Spleen (tissue), 11 donors: ENCODE measurements at regions not wholly inside any gene's neighbourhood (a gene's known extent, or its start where the extent isn't known, plus 50 kb on each side); places are given as distances from the start of the nearest gene placed in this dataset.
A peak's percentile ranks its signal among the peaks of the same experiment; 100 is the strongest.

Experiments used
- DNase-seq: peaks from one replicate; pipeline ENCODE4 v3.0.0-alpha.2; 2020
- H3K27ac ChIP-seq, 8 donors: fragments of 200-600 bp; sonication (generic) in 7 of 8; 1 replicate in 4 of 8; 2 replicates in 4 of 8; pipeline versions ENCODE4 v1.5.0 to v1.8.0; 2016 to 2021; ENCODE audit warnings: inconsistent platforms in 4 of 8, mild to moderate bottlenecking in 4 of 8, moderate library complexity in 1 of 8
- H3K27me3 ChIP-seq, 7 donors: fragments of 200-600 bp; sonication (generic) in 6 of 7; replicated peaks in 1 of 7; 1 replicate in 4 of 7; 2 replicates in 3 of 7; pipeline versions ENCODE4 v1.5.0 to v1.8.0; 2016 to 2021; ENCODE audit warnings: inconsistent platforms in 3 of 7, mild to moderate bottlenecking in 1 of 7
- H3K36me3 ChIP-seq, 6 donors: fragments of 200-600 bp; sonication (generic) in 5 of 6; 1 replicate in 4 of 6; 2 replicates in 2 of 6; pipeline versions ENCODE4 v1.5.0 to v1.8.0; 2016 to 2021; ENCODE audit warnings: inconsistent platforms in 2 of 6
- H3K4me1 ChIP-seq, 6 donors: fragments of 200-600 bp; sonication (generic) in 5 of 6; 1 replicate in 3 of 6; 2 replicates in 3 of 6; pipeline versions ENCODE4 v1.5.0 to v1.8.0; 2016 to 2021; ENCODE audit warnings: inconsistent platforms in 3 of 6
- H3K4me3 ChIP-seq, 8 donors: fragments of 200-600 bp; sonication (generic) in 7 of 8; 1 replicate in 4 of 8; 2 replicates in 4 of 8; pipeline versions ENCODE4 v1.5.0 to v1.8.0; 2016 to 2021; ENCODE audit warnings: inconsistent platforms in 4 of 8, mild to moderate bottlenecking in 4 of 8, moderate library complexity in 2 of 8
- H3K9me3 ChIP-seq, 8 donors: fragments of 200-600 bp; sonication (generic) in 7 of 8; 1 replicate in 4 of 8; 2 replicates in 4 of 8; pipeline versions ENCODE4 v1.5.0 to v1.8.0; 2016 to 2021; ENCODE audit warnings: inconsistent platforms in 4 of 8
- POLR2A ChIP-seq, 3 donors: fragments of 450-650 bp; IDR thresholded peaks; one replicate each; pipeline ENCODE4 v1.5.1; 2017; ENCODE audit warnings: antibody characterized with exemption in 3 of 3, mild to moderate bottlenecking in 1 of 3
- POLR2AphosphoS5 ChIP-seq, 3 donors: sonication (generic); formaldehyde crosslinking; IDR thresholded peaks; one replicate each; pipeline ENCODE4 v1.5.1; 2017; ENCODE audit warnings: antibody characterized with exemption in 3 of 3
- WGBS, 5 donors: extraction: QIAGEN DNeasy Blood & Tissue Kit in 3 of 5; methylation state at CpG; one replicate each; pipeline versions ENCODE4 v1.1.5 to v1.1.7; 2013 to 2018; 5-methylcytosine and 5-hydroxymethylcytosine counted together
- intact Hi-C: fragments of 100-400 bp; cut with DNase I; formaldehyde crosslinking; loops from one replicate; pipeline ENCODE4 v1.15.0; 2023; ENCODE audit warnings: low total_unique reads
- TF ChIP-seq, protein P1 (sequence below), 11 experiments: fragments of 200-600 bp in 7 of 11; fragments of 450-650 bp in 4 of 11; sonication (generic) in 4 of 11; IDR thresholded peaks in 8 of 11; conservative IDR thresholded peaks in 3 of 11; 1 replicate in 7 of 11; 2 replicates in 4 of 11; pipeline versions ENCODE4 v1.4.0 to v1.8.0; 2016 to 2021; ENCODE audit warnings: antibody characterized with exemption in 11 of 11, inconsistent platforms in 4 of 11, mild to moderate bottlenecking in 1 of 11
- donor health status: healthy with polysubstance abuse.
- donor health status: DM: no; HTN: no; CAD: no; lungs with moderate emphysema.
- donor health status: DM: no; HTN: no; CAD: no.
- donor health status: Bipolar disorder and iron deficiency.
- donor health status: healthy.
- donor health status: DM: no; HTN: no; CAD: no.
- donor health status: DM: yes; HTN: yes; CAD: no.

GRCh38 chr6:165732696-165733488 lies 69.9 kb upstream of the PDE10A start:
- Histone ChIP-seq H3K27me3 (peaks cover 0 to 11% (median 0%) of the 10 kb centered on the region in 7 donors), H3K27ac (no peak overlapping the region), H3K4me1 (no peaks in the 10 kb centered on the region), H3K36me3 (no peaks in the 10 kb centered on the region), H3K9me3 (peaks cover 0 to 13% (median 6%) of the 10 kb centered on the region in 8 donors), H3K4me3 (no peak overlapping the region)
- intact Hi-C loops: no loop called here
- no peak for TF ChIP-seq POLR2A (IDR thresholded peaks at IDR 0.05)
- no peak for TF ChIP-seq POLR2AphosphoS5 (IDR thresholded peaks at IDR 0.05)
- TF ChIP-seq, protein P1, sequence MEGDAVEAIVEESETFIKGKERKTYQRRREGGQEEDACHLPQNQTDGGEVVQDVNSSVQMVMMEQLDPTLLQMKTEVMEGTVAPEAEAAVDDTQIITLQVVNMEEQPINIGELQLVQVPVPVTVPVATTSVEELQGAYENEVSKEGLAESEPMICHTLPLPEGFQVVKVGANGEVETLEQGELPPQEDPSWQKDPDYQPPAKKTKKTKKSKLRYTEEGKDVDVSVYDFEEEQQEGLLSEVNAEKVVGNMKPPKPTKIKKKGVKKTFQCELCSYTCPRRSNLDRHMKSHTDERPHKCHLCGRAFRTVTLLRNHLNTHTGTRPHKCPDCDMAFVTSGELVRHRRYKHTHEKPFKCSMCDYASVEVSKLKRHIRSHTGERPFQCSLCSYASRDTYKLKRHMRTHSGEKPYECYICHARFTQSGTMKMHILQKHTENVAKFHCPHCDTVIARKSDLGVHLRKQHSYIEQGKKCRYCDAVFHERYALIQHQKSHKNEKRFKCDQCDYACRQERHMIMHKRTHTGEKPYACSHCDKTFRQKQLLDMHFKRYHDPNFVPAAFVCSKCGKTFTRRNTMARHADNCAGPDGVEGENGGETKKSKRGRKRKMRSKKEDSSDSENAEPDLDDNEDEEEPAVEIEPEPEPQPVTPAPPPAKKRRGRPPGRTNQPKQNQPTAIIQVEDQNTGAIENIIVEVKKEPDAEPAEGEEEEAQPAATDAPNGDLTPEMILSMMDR (IDR thresholded peaks at IDR 0.05 in 8 of 11, conservative IDR thresholded peaks at IDR 0.05 in 3 of 11): no peak
- no peak for DNase-seq
- WGBS, 5 donors: 75 to 84% (median 80%) methylated on average over 15 of the region's 15 CpGs

- DNase-seq: no peak
- TF ChIP-seq POLR2AphosphoS5 (IDR thresholded peaks at IDR 0.05): no peak
- TF ChIP-seq, protein P1 (IDR thresholded peaks at IDR 0.05 in 8 of 11, conservative IDR thresholded peaks at IDR 0.05 in 3 of 11): peak in 10 of 11 experiments; percentile 16 to 77 (median 55)
- 2 to 16% (median 4%) methylated on average over 1 of the region's 1 CpG for WGBS, 5 donors
- no peak overlapping the region for H3K27ac ChIP-seq
- H3K36me3 ChIP-seq: no peaks in the 10 kb centered on the region
- H3K9me3 ChIP-seq: no peaks in the 10 kb centered on the region
- no peaks in the 10 kb centered on the region for H3K4me1 ChIP-seq
- intact Hi-C loops: loop anchor here (10.0 kb wide), 1 partner anchor 105 kb away; no protein-coding TSS in a partner anchor
- H3K27me3 ChIP-seq: peaks cover 0 to 20% (median 0%) of the 10 kb centered on the region in 7 donors
- H3K4me3 ChIP-seq: no peak overlapping the region
These were observed 66.4 kb upstream of the PDE10A start for GRCh38 chr6:165729307-165729936.

DNA sequence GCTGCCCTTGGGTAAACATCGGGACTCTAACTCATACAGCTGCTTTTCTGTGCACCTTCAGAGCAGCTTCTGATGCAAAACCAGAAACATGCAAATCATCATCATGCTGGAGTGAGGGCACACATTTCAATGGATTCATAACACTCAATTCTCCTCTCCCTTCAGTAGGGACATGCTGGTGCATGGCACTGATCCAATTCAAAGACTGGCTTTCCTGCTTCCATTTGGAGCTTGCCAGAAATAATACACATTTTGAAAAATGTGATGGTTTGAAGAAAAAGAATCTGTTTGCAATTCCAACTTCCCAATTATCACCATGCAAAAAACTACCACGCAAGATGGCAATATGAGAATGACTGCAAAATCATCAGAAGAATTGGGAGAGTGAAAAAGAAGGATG lies 65.2 kb upstream of the PDE10A start:
- Histone ChIP-seq H3K27me3 (peaks cover 0 to 20% (median 0%) of the 10 kb centered on the region in 7 donors), H3K4me1 (no peaks in the 10 kb centered on the region), H3K36me3 (no peaks in the 10 kb centered on the region), H3K4me3 (no peak overlapping the region), H3K9me3 (no peaks in the 10 kb centered on the region), H3K27ac (no peak overlapping the region)
- TF ChIP-seq, protein P1 (IDR thresholded peaks at IDR 0.05 in 8 of 11, conservative IDR thresholded peaks at IDR 0.05 in 3 of 11): no peak
- TF ChIP-seq POLR2AphosphoS5 (IDR thresholded peaks at IDR 0.05) (no peak), POLR2A (IDR thresholded peaks at IDR 0.05) (no peak)
- DNase-seq: no peak
- intact Hi-C loops: loop anchor here (10.0 kb wide), 1 partner anchor 107 kb away; no protein-coding TSS in a partner anchor
- WGBS, 5 donors: 75 to 90% (median 86%) methylated on average over 2 of the region's 2 CpGs

DNA sequence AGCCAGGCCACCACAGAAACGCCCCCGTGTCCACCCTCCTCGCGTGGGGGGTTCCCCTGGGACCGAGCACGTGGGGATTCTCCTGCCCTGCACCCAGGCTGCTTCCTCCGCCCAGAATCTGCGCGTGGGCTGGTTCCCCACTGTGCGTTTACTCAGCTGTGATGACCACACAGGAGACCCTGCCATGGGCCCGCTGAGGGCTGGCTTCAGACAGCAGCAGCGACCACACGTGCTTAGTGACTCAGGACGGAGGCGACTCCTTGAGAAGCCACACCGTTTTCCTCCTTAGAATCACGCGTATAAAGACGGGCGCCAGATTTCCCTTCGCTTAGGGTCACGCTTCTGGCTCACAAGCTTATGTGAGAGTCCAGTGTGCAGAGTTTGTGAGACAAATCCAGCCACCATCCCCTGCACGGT lies 63.9 kb upstream of the PDE10A start:
- intact Hi-C loops: loop anchor here (10.0 kb wide), 1 partner anchor 108 kb away; no protein-coding TSS in a partner anchor
- Histone ChIP-seq H3K27me3 (peaks cover 0 to 9% (median 0%) of the 10 kb centered on the region in 7 donors), H3K36me3 (no peaks in the 10 kb centered on the region), H3K27ac (no peak overlapping the region), H3K9me3 (no peaks in the 10 kb centered on the region), H3K4me1 (no peaks in the 10 kb centered on the region), H3K4me3 (no peak overlapping the region)
- TF ChIP-seq, protein P1 (IDR thresholded peaks at IDR 0.05 in 8 of 11, conservative IDR thresholded peaks at IDR 0.05 in 3 of 11): no peak
- TF ChIP-seq POLR2A (IDR thresholded peaks at IDR 0.05): no peak
- DNase-seq: no peak
- WGBS, 5 donors: 63 to 81% (median 78%) methylated on average over 16 to 23 of the region's 23 CpGs
